Renal cortex interstitium (tissue), 11 donors: ENCODE measurements at regions not wholly inside any gene's neighbourhood (a gene's known extent, or its start where the extent isn't known, plus 50 kb on each side); places are given as distances from the start of the nearest gene placed in this dataset.
"Not testable (repeated sequence)": the region's sequence is repeated elsewhere in the genome, so short reads cannot be mapped to it uniquely, and the experiment has no call there.

Source experiments
- DNase-seq, 11 donors: peaks; one replicate each; pipeline ENCODE4 v3.0.0-alpha.2; 2013; ENCODE audit warnings: low read depth in 9 of 11, low spot score in 4 of 11; ENCODE audit errors: extremely low read depth in 1 of 11

DNA sequence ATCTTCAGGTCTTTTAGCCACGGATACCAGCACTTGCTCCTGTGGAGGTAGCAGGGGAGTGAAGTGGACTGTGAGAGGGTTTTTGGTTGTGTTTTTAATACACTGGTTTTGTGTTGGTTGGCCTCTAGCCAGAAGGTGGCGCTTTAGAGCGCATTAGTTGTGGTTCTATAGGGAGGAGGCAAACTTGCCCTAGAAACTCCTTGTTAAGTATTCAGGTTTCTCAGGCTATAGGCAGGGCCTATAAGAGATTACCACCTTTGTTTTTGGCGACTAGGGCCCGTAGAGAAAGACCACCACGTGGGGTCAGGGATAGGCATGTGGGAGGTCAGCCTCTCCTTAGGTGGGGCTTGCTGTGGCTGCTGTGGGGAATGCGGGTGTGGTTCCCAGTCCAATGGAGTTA is 221.6 kb upstream of the SPANXN4 start:
- DNase-seq: no peak

DNA sequence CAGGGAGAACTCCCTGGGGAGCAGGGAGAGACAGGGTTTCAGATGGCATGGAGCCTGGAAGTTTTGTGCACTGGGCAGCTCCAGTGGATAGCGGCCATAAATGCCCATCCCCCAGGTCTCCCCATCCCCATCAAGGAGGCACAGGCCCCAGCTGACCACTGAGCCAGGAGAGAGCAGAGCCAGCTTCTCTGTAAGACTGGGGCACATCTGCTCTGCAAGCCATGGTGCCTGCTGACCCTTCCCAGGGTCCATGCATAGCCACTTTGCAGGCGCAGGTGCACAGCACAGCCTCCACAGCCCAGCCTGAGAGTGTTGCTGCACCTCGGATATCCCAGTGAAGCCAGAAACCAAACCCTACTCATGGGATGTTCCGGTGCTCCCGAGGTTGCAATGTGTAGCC is 206.3 kb upstream of the SPANXN4 start:
- DNase-seq: no peak

- DNase-seq: no peak
These were observed 197.6 kb upstream of the SPANXN4 start for GRCh38 chrX:142828129-142828528.

GRCh38 chrX:142831961-142832530 is 193.7 kb upstream of the SPANXN4 start:
- peak in 6 of 11 donors; percentile 3 to 15 (median 8) for DNase-seq

DNA sequence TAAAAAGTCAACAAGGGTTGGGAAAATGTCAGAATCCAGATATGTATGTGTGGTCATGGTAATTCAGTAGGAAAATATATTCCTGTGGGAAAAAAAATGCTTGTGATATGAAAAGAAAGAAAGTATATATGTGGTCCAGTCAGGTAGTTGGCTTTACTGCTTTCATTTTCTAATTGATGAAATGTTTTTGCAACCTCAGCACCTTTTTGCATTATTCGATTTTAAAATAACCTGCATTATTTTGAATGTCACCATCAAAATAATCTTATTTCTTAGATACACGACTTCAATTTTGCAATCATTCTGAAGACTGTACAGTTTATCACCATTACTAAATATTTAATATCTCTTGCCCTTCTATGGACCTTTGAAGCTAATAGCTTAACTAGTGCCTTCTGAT is 170.8 kb upstream of the SPANXN4 start:
- DNase-seq: no peak

DNA sequence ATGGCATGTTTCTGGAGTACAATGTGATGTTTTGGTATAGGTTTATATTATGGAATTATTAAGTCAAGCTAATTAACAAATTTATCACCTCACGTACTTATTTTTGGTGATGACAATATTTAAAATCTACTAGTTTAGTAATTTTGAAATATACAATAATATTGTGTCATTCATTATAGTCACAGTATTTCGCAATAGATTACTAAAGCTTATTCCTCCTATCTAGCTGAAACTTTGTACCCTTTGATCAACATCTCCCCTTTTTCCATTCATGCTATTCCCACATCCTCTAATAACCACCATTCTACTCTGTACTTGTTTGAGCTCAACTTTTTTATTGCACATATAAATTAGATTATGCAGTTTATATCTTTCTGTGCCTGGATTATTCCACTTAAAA is 164.8 kb upstream of the SPANXN4 start:
- no peak for DNase-seq

DNA sequence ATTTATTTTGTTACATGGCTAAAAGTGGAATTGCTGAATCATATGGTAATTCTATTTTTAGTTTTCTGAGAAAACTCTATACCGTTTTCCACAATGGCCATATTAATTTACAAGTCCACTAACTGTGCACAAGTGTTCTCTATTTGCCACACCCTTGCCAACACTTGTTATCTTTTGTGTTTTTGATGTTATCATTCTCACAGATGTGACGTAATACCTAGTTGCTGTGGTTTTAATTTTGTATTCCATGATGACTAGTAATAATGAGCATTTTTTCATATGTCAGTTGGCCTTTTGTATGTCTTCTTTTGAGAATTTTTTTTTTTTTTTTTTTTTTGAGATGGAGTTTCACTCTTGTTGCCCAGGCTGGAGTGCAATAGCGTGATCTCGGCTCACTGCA is 164.2 kb upstream of the SPANXN4 start:
- DNase-seq: no peak

DNA sequence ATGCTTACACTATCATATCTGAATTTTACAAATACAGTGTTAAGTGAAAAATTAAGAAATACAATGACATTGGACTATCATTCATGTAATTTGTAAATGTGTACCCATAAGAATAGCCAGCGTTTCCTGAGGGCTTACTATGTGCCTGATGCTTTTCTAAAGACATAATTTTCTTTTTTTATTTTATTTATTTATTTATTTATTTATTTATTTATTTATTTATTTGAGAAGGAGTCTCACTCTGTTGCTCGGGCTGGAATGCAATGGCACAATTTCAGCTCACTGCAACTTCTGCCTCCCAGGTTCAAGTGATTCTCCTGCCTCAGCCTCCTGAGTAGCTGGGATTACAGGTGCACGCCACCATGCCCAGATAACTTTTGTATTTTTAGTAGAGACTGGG is 159.5 kb upstream of the SPANXN4 start:
- not testable (repeated sequence) for DNase-seq

- DNase-seq: no peak
These were observed 152.5 kb upstream of the SPANXN4 start for GRCh38 chrX:142873214-142873613.

DNA sequence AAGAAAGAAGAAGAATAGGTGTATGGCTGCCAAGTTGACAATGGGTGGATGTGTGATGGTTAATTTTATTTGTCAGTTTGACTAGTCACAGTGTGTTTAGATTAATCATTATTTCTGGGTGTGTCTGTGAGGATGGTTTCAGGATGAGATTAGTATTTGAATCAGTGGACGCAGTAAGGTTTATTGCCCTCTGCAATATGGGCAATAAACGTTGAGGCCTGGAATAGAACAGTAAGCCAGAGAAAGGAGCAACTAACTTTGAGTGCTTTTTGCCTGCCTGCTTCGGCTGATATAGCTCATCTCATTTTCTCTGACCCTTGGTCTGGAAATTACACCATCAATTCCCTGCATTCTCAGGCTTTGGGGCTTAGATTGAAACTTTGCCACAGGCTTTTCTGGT is 140.8 kb upstream of the SPANXN4 start:
- no peak for DNase-seq

DNA sequence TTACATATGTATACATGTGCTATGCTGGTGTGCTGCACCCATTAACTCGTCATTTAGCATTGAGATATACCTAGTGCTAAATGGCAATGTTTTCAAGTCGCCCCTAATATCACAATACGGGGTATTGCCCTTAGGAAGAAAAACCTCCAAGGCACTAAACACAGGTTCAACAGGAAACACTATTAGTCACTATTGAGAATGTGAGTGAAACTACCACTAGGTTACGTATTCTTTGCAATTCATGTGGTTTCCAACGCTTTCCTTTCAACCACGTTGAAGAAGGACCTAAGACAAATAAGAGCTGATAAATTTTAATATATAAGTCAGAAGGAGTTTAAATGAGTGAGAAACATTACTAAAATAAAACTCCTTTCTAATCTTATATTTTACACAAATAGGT is 134.7 kb upstream of the SPANXN4 start:
- no peak for DNase-seq

DNA sequence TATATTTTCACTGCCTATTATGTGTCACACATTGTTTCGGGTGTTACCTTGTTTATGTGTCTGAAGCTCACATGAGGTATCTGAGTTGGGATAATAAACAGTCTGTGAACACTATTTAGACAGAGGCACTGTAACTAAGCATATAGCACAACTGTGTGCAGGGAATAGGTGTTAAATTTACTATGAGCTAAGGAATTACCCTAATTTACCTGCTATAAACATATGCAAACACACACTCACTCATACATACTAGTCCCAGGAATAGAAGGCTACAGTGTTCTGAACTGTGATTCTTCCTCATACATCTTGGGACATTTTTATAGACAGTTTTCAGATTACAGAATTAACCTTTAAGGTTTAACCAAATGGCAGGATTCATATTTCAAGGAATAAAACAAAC is 127.6 kb upstream of the SPANXN4 start:
- no peak for DNase-seq

DNA sequence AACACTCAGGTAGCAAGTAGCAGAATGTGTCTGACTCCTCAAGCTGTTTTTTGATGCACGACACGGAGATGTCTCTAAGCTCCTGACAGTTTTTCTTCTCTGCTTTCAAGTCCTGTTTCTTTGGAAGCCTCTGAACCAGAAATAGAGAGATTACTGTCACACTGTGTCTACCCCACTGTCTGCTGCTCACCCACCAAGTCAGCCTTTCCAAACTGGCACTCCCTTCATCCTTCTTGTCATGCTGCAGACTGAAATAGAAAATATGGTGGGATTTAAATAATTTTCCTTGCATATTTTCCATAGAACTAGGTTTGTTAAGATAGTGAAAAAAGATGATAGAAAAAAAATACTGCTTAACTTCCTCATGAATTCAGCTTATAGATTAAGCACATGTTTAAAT is 102.5 kb upstream of the SPANXN4 start:
- DNase-seq: no peak

DNA sequence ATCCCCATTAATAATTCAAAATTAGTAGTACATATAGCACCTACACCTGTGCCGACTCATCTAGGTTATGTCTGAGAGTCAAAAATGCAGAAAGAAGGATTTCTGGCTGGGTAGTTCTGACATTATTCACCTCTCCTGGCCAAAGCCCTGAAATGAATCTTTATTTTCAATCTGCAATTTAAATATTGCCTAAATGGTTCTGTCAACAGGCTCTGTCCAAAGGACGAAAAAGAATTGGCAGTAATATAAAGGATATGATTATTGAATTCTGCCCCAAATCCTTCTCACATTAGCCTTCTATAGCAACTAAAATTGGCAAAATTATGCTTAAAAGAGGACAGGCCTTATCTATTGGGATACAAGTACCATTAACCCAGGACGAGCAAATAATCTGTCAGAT is 86.9 kb upstream of the SPANXN4 start:
- DNase-seq: no peak

DNA sequence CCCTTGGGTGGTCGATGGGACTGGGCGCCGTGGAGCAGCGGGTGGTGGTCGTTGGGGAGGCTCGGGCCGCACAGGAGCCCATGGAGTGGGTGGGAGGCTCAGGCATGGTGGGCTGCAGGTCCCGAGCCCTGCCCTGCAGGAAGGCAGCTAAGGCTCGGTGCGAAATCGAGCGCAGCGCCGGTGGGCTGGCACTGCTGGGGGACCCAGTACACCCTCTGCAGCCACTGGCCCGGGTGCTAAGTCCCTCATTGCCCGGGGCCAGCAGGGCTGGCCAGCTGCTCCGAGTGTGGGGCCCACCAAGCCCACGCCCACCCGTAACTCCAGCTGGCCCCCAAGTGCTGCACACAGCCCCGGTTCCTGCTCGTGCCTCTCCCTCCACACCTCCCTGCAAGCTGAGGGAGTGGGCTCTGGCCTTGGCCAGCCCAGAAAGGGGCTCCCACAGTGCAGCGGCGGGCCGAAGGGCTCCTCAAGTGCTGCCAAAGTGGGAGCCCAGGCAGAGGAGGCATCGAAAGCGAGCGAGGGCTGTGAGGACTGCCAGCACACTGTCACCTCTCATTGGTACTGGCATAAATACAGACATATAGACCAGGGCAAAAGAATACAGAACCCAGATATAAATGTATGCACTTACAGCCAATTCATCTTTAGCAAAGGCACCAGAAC is 53.5 kb upstream of the SPANXN4 start:
- DNase-seq: not testable (repeated sequence)
